Activated naive CD8-positive, alpha-beta T cell treated with anti-CD3 and anti-CD28 coated beads, Interleukin-2, amount 10 ng/mL, durations not matched to agents 7 days and 5 days (primary cell): ENCODE measurements at regions not wholly inside any gene's neighbourhood (a gene's known extent, or its start where the extent isn't known, plus 50 kb on each side); places are given as distances from the start of the nearest gene placed in this dataset.

Experiments
- ATAC-seq: fragments of 150-1000 bp; cut with Tn5 transposase; one replicate; pipeline ENCODE4 v1.10.0; 2021; ENCODE audit warnings: low read depth, moderate library complexity
- POLR2A ChIA-PET: fragments of 350-600 bp; sonication (Branson Sonifier 250); formaldehyde crosslinking; loops from one replicate; lab custom pipeline; 2021; ENCODE audit warnings: antibody characterized with exemption; lab: Charles Lee
- DNase-seq: peaks from one replicate; pipeline ENCODE4 v3.0.0; 2021
- H3K27ac Mint-ChIP-seq: one replicate; pipeline ENCODE4 v1.8.0; 2022; ENCODE audit warnings: mild to moderate bottlenecking, mixed read lengths
- H3K27me3 Mint-ChIP-seq: one replicate; pipeline ENCODE4 v1.8.0; 2022; ENCODE audit warnings: mild to moderate bottlenecking, moderate library complexity, mixed read lengths
- H3K36me3 Mint-ChIP-seq: one replicate; pipeline ENCODE4 v1.8.0; 2021; ENCODE audit warnings: mild to moderate bottlenecking, mixed read lengths
- H3K4me1 Mint-ChIP-seq: one replicate; pipeline ENCODE4 v1.8.0; 2021; ENCODE audit warnings: mixed read lengths
- H3K4me3 Mint-ChIP-seq: one replicate; pipeline ENCODE4 v1.8.0; 2022; ENCODE audit warnings: mild to moderate bottlenecking, moderate library complexity, mixed read lengths
- H3K9me3 Mint-ChIP-seq: one replicate; pipeline ENCODE4 v1.8.0; 2021; ENCODE audit warnings: mixed read lengths

- no peak for ATAC-seq
- no peak for DNase-seq
- POLR2A ChIA-PET, result no interaction called here
- no peaks in the 10 kb centered on the region for H3K4me1 Mint-ChIP-seq
- H3K4me3 Mint-ChIP-seq, result no peak overlapping the region
- peaks cover 18% of the 10 kb centered on the region for H3K27me3 Mint-ChIP-seq
- H3K36me3 Mint-ChIP-seq, result no peaks in the 10 kb centered on the region
- H3K27ac Mint-ChIP-seq, result no peak overlapping the region
- H3K9me3 Mint-ChIP-seq, result no peaks in the 10 kb centered on the region
Measured at GRCh38 chr3:184505076-184505878, 56.3 kb upstream of the EPHB3 start.

- no peak overlapping the region for H3K4me3 Mint-ChIP-seq
- peaks cover 25% of the 10 kb centered on the region for H3K27me3 Mint-ChIP-seq
- H3K36me3 Mint-ChIP-seq, result no peaks in the 10 kb centered on the region
- POLR2A ChIA-PET, result no interaction called here
- H3K4me1 Mint-ChIP-seq, result no peaks in the 10 kb centered on the region
- no peak for DNase-seq
- ATAC-seq, result no peak
- no peaks in the 10 kb centered on the region for H3K9me3 Mint-ChIP-seq
- no peak overlapping the region for H3K27ac Mint-ChIP-seq
Measured at GRCh38 chr3:184506561-184506991, 55.0 kb upstream of the EPHB3 start.

GRCh38 chr3:184508938-184509337 lies 52.6 kb upstream of the EPHB3 start:
- H3K4me3 Mint-ChIP-seq, result no peak overlapping the region
- H3K36me3 Mint-ChIP-seq, result no peaks in the 10 kb centered on the region
- POLR2A ChIA-PET, result no interaction called here
- DNase-seq, result no peak
- H3K9me3 Mint-ChIP-seq, result no peaks in the 10 kb centered on the region
- H3K27me3 Mint-ChIP-seq, result peaks cover 45% of the 10 kb centered on the region
- no peak for ATAC-seq
- peaks cover 6% of the 10 kb centered on the region for H3K4me1 Mint-ChIP-seq
- no peak overlapping the region for H3K27ac Mint-ChIP-seq

GRCh38 chr3:184511741-184512140 lies 49.8 kb upstream of the EPHB3 start:
- H3K36me3 Mint-ChIP-seq, result no peaks in the 10 kb centered on the region
- H3K27me3 Mint-ChIP-seq, result peaks cover 59% of the 10 kb centered on the region
- no peak overlapping the region for H3K27ac Mint-ChIP-seq
- no peak for ATAC-seq
- POLR2A ChIA-PET, result no interaction called here
- H3K9me3 Mint-ChIP-seq, result no peaks in the 10 kb centered on the region
- peaks cover 8% of the 10 kb centered on the region for H3K4me1 Mint-ChIP-seq
- H3K4me3 Mint-ChIP-seq, result no peak overlapping the region
- no peak for DNase-seq
